OCI-M2 (cell line): ENCODE measurements at regions not wholly inside any gene's neighbourhood (a gene's known extent, or its start where the extent isn't known, plus 50 kb on each side); places are given as distances from the start of the nearest gene placed in this dataset.

Source experiments
- DNase-seq: peaks from one replicate; lab custom pipeline; 2025; ENCODE audit not compliant: unreplicated experiment; lab: John Stamatoyannopoulos, UW

DNA sequence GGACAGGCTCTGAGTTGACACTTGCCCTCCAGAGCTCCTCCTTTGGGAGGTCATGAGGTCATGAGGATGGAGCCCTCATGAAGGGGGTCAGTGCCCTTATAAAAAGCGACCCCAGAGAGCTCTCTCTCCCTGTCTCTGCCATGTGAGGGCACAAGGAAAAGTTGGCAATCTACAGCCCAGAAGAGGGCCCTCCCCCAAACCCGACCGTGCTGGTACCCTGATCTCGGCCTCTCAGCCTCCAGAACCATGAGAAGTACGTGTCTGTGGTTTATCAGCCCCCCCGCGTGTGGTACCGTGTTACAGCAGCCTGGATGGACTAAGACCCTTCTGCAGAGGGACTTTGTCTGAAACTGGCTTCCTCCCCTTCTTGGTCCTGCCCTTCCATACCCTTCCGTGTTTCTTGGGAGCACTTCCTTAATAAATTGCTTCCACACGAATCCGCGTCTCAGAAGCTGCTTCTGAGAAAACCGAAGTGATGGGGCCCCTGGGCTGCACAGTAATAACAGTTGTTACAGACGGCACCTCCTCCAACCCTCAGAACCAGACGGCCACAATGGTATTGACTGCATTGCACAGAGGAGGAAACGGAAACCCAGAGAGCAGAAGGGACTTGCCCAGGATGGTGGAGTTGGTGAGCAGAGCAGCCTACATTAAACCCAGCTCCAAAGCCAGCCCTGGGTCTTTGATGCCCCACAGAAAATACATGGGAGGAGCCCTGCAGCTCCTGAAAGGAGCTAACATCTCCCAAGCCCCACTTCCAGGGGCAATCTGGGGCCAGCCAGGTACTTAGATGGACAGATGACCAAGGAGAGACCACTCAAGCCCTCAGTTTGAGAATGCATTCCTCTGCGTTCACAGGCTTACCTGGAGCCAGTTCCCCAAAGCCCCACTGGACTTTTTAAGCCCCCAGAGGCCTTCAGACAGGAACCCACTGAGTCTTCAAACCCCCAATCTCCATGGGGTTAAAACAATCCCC lies 242.7 kb downstream of the BCOR start:
- DNase-seq: no peak

DNA sequence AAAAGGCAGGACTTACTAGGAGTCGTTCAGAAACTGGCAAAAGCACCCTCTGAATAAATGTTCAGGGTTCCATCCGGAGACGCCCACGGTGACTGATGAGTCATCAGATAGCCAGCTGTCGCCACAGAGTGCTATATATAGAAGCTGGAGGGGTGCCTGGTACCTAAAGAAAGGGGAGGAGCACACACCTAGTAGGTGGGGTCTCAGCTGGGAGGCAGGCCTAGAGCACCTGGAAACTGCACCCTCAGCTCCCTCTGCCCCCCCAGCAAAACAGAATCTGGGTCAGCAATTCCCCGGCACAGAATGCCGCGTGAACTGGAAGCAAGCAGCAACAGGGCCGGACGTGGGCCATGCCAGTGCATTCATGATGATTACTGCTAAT lies 242.0 kb downstream of the BCOR start:
- no peak for DNase-seq

DNA sequence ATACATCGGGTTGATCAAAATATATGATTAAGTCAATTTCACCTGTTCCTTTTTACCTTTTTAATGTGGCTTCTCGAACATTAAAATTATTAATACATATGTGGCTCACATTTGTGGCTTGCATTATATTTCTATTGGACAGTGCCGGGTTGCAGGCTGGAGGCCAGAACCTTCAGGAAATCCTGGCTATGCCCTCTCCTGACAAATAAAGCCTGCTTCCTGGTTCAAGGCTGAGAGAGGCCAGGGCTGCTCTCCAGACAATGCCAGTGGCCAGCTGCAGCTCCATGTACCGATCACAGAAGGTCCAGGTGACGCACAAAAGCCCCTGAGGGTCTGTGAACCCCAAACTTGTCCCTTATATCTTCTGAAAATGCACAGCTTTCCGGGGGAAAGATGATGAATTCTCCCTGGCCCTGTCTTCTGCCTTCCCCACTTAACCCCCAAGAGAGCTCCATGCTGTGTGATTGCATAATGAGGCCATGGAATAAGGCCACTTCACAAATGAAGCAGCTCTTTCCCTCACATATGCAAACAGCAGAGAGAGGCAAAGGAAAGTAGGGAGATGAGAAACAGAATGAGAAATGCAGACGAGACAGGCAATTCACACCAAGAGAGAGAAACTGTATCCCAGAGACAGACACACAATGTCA lies 241.2 kb downstream of the BCOR start:
- no peak for DNase-seq

DNA sequence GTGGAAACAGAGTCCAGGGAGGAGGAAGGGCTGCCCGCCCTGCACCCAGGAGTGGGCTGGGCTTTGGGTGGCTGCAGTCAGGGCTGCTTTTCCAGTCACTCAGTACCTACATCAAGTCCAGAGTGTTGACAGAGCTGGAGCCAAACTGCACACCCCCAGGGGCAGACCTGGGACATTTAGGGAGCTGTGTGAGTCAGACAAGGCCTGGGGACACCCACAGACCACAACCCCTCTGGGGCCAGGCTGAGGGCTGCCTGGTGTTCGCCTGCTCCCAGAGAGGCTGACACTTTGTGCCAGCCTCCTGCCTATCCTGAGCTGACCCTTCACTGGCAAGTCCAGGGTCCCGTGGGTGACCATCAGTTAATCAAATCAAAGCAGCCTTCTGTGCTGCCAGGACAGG lies 240.0 kb downstream of the BCOR start:
- DNase-seq: no peak

DNA sequence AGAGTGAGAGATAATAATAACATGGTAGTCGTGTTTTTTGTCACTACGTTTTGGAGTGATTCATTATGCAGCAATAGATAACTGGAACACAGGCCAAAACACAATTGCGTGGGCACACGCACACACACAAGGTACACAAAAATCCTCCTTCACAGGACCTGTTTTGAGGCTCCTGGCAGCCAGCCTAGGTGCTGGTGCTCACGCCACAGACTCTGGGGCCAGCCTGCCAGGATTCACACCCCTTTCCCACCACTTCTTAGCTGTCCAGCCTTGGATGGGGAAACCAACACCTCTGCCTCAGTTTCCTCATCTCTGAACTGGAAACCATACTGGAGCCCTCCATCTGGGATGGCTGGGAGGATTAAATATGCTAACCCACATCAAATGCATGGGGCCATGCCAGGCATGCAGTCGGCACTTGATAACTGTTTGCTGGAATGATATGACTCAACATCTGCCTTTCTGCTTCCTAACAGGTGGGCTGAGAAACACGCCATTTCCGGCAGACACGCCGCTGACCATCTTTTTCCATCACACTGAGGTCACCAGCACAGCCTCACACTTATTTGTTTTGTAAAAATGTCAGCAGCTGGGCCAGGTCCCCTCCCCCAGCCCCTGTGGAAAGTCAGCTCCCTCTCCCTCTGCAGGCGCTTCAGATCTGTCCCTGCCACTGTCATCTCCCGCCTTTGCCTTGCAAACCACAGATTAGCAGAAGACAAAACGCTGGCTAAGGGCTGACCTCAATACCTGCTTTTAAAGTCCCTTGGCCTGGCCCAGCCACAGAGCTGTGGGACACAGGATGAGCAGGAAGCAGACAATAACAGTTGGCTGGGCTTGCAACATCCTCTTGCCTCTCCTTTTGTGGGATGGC lies 237.5 kb downstream of the BCOR start:
- DNase-seq: no peak

DNA sequence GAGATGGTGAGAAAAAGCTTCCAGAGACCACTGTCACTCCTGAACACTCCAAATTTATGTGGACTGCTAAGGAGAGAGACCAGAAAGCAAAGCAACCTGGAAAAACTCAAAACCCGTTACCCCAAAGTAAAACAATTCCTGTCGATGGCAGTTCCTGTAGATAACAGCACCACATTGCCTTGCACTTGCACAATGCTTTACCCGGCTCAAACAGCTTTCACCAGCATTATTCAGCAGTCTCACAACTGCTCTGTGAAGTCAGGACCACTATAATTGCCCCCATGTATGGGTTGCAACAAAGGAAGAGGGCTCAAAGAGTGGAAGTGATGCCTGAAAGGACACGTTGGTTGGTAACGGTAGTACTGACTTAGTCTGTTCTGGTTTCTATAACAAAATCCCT lies 234.8 kb downstream of the BCOR start:
- no peak for DNase-seq

DNA sequence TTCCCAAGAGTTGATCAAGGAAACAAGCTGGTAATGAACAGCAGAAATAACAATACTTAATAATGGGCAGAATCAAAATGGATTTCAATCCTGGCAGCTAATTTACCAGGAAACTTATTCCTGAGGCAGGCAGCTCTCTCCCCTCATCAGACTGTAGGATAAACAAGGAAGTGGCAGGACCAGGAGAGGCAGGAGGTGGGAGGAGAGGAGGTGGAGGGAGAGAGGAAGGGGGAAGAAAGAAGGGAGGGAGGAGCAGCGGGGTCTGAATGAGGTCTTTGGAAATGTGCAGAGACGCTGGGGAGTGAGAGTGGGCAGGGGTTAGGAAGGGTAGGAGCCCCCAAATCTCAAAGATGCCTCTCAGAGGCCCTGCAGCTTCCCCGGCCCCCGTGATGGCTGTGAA lies 231.5 kb downstream of the BCOR start:
- DNase-seq: no peak

DNA sequence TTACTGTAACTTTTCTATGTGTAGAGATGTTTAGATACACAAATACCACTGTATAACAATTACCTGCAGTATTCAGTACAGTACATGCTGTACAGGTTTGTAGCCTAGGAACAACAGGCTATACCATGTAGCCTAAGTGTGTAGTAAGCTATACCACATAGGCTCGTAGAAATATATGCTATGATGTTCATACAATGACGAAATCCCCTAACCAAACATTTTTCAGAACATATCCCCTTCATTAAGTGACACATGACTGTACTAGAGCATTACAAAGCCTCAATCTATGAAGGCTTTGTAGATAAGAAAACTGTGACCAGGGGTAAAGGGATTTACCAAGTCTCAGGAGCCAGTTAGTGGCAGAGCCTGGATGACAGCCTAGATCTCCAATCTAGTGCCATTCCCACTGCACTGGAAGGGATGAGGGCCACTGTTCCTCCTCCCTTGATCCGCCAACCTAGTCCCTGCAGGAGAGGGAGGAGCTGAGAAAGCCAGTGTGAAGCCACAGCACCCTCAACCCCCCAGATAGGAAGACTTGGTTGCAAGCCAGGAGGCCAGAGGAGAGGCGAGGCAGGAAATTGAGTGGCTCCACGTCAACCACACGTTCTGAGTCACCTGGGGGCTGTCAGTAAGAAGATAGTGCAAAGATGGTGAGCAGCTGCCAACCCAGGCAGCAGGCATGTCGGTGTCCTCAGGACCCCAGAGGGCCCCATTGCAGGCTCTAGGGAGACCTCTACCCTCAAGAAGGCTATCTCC lies 227.7 kb downstream of the BCOR start:
- DNase-seq: no peak

DNA sequence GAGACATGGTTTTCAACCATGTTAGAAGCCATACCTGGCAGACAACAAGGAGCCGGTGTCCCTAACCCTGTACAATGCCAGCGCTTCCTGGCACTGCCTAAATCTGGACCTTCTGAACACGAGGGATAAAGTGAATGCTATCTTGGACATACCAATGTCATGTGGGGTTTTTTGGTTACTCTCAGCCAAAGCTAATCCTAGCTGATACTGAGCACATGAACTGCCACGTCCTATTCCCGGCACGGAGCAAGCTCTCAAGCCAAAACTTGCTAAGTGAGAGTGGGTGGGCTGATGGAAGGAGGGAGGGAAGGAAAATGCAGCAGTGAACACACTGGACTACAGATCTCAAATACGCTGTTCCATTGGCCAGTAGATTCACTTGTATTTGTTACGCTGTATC lies 226.1 kb downstream of the BCOR start:
- DNase-seq: no peak

DNA sequence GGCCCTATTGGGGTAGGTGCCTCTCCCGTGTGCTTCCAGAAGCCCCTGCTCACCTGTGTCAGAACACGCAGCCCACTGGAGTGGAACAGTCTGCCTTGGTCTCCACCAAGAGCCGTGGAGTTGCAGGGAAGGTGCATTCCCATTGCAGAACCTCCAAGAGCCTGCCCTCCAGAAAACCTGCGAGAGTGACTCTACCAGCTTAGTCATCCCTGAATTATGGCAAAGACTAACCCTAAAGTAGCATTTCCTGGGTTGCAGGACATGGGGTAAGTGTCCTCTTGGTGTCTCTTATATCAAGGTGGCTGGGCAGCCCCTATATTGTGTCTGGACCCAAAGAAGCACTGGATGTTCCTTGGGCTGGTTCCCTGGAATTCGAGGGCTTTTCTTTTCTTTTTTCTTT lies 224.6 kb downstream of the BCOR start:
- no peak for DNase-seq

DNA sequence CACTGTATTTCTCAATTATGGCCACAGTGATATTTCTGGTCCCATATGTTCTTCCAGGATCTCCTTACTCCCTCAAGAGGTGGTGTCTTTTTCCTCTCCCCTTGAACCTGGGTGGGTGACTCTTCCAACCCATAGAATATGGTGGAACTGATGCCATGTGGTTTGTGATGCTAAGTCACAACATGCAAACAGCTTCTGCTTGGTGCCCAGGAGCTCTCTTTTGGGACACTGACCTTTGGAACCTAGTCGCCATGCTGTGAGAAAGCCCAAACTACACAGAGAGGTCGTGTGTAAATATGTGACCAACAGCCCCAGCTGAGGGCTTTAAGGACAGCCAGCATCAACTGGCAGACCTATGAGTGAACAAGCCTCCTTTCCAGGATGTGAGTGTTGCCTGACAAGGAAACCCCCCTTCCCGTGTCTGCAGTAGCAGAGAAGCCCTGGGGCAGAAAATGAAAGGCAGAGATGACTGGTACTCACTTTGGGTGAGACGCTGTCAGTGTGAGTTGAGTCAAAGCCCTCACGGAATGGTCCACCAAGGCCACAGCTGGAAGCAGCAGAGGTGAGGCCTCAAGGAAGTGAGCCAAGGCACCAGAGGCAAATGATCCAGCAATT lies 223.4 kb downstream of the BCOR start:
- no peak for DNase-seq

DNA sequence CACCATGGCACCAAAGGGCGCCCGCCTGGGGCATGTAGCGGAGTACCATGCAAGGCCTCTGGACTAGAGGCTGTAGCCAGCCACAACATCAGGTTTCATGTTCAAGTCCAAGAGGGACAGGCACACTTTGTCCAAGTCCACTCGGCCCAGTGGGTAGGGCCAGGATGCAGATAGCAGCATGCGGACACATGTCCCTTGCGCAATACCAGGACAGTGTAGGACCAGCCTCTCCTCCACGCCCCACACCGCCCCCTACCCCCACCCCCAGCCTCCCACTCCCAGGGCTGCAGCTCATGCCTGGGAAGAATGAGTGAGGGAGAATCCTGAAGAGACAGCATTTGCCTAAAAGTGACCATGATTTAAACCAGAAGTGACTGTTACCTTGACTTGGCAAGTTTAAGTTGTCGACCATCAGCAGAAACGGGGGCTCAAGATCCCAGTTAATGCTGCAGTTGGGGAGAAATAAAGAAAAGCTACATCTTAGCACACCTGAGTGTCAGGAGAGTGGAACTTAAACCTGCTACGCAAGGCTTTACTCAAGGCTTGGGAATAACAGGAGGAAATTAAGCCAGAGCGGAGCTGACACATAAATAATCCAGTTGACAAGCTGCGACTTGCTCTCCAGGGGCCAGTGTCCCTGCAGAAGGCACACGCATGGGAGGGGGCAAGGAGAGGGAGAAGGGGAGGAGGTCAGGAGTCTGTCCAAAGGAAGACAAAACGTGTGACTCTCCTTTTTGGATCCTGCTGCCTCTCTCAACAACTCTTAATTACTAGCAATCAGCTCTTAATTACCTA lies 221.7 kb downstream of the BCOR start:
- no peak for DNase-seq

DNA sequence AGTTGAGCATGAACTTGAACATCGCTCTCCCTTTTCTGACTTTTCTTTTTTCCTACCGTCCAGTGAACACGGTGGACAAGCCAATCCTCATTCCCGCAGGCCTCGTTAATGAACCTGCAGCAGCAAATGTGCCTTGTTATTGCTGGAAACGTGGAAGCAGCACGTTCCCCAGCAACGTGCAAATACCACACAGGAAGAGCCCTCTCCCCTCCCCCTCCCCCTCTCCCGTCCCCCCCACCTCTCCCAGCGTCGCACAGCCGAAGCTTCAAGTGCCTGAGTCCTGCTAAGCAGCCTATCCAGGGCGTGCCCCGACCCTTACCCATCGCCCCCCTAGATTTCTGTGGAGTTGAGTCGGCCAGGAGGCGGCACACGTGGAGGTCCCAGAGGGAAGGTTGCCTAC lies 219.9 kb downstream of the BCOR start:
- no peak for DNase-seq

DNA sequence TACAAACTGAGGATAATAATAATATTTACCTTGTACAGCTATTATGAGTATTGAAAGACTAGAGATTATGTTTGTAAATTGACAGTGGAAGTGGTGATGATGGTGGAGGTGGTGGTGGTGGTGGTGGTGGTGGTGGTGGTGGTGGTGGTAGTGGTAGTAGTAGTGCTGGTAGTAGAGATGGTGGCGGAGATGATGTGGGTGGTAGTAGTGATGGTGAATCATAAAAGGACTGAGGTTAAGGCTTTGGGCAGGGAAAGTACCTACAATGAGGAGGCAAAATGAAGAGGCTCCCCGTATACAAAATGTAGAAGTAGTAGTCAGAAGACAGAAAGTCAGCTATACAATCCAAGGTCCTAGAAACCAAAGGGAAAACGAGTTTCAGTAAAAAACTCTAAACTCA lies 214.1 kb downstream of the BCOR start:
- DNase-seq: no peak

DNA sequence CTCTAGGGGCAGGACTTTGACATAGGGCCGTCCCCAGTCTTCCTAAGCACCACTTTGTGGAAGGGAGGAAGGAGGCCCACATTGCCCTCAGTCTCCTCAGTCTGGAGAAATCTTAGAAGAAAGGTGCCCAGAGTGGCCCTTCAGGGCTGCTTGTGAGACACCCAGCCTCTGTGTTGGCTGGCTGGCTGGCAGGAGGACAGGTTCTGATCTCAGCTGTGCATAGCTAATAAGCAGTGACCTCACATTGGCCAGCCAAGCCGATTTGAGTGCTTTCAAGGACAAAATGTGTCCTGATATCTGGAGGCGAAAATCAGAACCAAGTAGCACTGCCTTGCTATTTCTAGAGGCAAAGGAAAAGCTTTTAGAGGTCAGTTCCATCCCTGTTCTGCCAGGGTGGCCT lies 211.5 kb downstream of the BCOR start:
- DNase-seq: no peak

DNA sequence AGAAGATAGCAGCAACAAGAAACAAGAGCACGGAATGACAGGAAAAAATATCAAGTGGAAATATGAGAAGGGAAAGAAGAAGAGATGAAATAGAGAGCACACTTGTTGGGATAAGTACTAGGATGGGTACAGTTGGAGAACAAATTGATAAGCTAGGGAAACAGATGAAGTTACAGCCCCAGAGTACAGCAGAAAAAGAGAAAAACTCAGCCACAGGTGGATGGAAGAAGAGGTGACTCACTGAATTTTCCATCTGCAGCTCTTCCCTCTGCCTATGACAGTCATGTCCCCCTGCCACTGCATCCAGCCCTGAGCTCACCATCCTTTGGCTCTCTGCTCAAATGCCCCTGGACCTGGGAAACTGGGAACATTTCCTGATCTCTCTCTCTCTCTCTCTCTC lies 209.0 kb downstream of the BCOR start:
- no peak for DNase-seq

DNA sequence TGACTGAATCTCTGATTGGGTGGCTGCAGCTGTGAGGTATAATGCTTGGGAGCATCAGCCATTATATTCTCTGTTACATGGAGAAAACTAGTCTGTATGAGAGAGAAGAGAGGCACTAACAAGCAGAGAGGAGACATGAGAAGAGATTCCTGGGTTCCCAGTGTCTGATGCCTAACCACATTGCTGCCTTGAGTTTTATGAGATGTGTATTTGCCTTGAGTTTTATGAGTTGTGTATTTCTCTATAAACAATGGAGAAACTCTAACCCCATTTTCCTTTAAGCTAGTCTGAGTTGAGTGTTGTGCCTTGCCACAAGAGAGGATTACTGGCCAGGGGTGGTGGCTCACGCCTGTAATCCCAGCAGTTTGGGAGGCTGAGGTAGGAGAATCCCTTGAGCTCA lies 208.1 kb downstream of the BCOR start:
- no peak for DNase-seq

DNA sequence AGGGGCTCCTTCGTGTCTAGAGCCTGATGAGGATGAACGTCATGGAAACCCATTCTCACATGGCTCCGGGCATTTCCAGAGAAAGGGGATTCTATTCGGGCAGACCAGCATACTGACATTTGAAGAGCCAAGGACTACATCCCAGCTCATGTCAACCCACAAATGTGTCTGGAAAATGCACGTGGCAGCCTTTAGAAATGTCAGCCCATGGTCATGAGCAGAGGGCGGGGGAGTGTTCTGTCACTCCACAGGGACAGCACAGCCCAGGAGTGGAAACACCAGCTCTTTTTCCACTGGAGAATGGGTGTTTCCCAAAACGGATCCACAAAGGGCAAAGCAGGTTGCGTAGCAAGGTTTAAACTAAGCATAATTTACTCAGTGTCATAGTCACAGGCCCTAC lies 207.0 kb downstream of the BCOR start:
- DNase-seq: no peak

DNA sequence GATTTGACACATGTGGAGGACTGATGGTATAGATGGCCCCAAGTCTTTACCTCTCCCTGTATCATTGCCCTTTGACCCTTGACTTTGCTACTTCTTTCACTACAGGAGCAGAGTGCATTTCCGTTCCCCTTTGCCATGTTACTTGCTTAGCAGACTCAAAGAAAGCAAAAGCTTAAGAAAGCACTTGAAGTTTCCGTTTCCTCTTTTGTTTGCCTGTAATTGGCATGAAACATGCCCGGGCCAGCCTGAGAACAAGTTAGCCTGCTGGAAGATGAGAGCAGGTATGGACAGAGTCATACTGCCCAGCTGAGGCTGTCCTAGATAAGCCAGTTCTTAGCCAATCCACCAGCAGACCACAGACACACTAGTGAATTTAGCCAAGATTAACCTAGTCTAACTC lies 206.0 kb downstream of the BCOR start:
- DNase-seq: no peak
